ENCODE measurements at regions not wholly inside any gene's neighbourhood (a gene's known extent, or its start where the extent isn't known, plus 50 kb on each side); places are given as distances from the start of the nearest gene placed in this dataset.

DNA sequence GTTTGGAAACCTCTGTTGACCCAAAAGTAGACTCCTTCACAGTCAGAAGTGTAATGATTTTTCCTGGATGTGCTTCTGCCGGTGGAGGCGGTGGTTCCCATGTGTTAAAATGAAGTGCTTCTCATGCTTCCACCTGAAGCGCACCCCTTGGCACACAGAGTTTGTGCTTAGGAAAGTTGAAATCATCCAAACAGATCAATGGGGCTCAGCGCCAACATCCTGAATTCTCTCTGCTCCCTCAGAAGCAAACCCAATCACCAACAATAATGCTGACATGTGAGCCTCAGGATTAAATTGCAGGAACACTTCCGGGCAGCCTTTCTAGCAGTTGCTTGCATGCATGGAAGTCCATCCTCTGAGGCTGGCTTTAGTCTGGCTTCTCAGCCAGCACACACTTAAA, 71.0 kb downstream of the MED10 start:
- TF ChIP-seq, protein P1, sequence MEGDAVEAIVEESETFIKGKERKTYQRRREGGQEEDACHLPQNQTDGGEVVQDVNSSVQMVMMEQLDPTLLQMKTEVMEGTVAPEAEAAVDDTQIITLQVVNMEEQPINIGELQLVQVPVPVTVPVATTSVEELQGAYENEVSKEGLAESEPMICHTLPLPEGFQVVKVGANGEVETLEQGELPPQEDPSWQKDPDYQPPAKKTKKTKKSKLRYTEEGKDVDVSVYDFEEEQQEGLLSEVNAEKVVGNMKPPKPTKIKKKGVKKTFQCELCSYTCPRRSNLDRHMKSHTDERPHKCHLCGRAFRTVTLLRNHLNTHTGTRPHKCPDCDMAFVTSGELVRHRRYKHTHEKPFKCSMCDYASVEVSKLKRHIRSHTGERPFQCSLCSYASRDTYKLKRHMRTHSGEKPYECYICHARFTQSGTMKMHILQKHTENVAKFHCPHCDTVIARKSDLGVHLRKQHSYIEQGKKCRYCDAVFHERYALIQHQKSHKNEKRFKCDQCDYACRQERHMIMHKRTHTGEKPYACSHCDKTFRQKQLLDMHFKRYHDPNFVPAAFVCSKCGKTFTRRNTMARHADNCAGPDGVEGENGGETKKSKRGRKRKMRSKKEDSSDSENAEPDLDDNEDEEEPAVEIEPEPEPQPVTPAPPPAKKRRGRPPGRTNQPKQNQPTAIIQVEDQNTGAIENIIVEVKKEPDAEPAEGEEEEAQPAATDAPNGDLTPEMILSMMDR (conservative IDR thresholded peaks at IDR 0.05; ENCODE audit: low read depth, low read length), result no peak
- TF ChIP-seq EZH2phosphoT487 (IDR thresholded peaks at IDR 0.05; ENCODE audit: borderline replicate concordance, low read length), result no peak
- TF ChIP-seq EZH2 (IDR thresholded peaks at IDR 0.05; ENCODE audit: low read length, unreplicated experiment), result no peak

All from PC-3 (cell line).